Central memory CD4-positive, alpha-beta T cell (primary cell): ENCODE measurements at regions not wholly inside any gene's neighbourhood (a gene's known extent, or its start where the extent isn't known, plus 50 kb on each side); places are given as distances from the start of the nearest gene placed in this dataset.
"Not testable (repeated sequence)": the region's sequence is repeated elsewhere in the genome, so short reads cannot be mapped to it uniquely, and the experiment has no call there.

Experiments
- DNase-seq: peaks from one replicate; pipeline ENCODE4 v3.0.0; 2022

DNA sequence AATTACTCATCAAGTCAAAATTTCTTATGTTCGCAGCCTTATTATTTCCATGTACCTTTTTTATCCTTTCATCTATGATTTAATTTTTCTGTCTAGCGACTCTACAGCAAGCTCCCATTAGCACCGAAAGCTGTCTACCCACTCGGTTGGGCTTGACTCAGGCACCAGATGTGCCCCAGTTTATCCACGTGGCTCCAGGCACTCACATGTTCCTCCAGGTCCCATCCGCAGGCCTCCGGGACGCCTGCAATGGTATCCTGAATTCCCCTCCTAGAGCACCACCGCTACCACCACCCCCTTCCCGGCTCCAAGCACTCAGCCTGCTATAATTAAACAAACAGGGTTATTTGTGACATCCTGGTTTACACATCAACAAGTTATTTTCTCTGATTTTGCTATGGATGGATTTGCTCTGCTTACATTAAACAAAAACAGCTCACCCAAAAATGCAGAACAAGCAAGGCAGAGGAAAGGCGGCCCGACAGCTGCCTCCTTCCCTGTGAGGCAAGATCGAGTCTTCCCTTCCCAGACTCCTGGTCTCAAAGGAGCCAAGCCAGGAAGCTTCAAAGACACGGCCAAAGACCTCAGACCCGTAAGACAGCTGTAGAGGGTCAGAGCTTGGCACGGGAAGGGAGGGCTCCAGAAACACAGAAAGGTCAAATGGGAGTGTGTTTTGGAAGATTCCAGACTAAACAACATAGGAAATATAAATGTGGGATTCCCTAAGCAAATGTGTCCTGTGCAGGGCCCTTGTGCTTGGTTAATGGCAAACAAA is 253.8 kb downstream of the TTC8 start:
- no peak for DNase-seq

DNA sequence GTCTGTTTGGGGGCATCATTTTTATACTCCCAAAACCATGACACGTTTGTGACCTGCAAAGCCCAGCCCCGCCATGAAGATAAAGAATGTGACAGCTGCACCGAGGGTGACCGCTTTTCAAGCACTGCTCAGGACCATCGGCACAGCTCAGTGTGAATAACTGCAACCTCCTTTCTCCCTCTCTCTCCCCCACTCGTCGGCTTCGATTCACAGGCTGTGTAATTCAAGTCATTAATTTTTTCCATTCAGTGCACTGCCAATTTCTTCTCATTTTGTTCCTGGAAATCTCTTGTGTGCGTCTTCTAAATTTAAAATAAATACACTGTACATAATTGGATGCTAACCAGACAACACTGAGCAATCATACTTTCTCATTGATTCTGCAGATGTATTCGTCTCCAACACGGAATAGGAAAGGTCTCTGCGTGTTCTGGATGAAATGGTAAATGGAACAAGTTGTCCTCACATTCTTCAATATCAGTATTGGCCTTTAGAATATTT is 260.8 kb downstream of the TTC8 start:
- DNase-seq: no peak

DNA sequence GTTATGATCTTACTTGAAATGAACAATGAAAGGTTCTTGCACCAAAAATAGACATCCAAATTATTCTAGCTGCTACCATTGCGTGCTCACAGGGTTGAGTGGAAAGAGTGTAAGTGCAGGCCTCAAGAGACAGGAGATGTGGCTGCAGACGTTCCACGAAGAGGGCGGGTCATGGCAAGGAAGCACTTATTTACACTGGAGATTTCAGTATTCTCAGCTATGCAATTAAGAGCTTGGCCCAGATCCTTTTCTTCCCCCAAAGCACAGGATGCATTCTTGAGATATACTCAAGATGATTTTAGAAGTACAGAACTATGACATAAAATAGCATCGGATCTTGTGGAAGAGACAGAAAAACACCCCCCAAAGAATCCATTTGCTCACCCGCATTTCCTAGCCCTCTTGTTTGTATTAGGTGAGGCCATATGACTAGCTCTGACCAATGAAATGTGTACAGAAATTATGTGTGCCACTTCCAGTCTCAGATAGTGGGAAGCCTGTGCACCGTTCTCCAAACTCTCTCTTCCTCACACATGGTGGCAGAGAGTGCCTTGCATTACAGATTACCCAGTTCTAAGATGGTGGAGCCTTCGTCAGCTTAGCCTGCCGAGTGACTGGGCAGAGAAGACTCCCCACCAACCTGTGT is 261.4 kb downstream of the TTC8 start:
- no peak for DNase-seq

DNA sequence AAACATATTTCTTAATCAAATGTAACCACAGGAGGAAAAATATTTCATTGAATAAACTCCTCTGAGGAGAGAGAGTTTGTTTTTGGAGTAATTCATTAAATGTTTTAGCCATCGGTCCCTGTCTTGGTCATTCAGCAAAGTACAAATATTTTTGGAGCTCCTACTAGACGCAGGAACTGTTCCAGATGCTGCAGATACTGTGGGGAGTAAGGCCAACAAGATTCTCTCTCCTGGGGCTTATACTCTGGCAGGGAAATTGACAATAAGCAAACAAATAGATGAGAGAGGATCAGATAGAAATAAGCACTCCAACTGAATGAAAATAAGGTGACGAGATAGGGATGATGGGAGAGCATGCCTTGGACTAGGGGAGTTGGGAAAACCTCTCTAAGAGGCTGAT is 264.1 kb downstream of the TTC8 start:
- no peak for DNase-seq

DNA sequence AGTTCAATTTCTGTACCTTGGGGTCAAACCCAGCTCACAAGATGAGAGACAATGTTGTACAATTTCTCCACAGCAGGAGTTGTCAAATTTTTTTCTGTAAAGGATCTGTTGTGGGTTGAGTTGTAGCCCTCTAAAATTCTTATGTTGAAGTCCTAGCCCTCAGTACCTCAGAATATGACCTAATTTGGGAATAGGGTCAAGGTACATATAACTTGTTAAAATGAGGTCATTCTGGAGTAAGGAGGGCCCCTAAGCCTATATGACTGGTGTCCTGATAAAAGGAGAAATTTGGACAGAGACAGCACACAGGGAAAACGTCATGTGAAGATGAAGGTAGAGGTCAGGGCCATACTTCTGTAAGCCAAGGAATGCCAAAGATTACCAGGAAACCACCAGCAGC is 264.9 kb downstream of the TTC8 start:
- no peak for DNase-seq

DNA sequence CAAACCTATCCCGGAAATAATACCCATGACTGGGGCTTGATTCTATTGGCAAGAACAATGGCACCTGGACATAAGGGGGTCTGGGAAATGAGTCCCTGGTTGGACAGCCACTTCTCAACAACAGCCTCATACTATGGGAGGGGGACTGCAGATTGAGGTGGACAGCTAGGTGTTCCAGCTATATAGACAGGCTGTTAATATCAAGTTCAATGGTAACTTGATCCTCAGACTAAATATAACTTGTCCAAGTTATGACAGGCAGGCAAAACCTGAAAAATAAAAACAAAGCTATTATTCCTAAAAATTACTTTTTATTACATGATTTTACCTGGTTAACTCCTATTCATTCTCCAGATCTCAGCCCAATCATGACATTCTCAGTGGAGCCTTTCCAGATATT is 267.3 kb downstream of the TTC8 start:
- no peak for DNase-seq

DNA sequence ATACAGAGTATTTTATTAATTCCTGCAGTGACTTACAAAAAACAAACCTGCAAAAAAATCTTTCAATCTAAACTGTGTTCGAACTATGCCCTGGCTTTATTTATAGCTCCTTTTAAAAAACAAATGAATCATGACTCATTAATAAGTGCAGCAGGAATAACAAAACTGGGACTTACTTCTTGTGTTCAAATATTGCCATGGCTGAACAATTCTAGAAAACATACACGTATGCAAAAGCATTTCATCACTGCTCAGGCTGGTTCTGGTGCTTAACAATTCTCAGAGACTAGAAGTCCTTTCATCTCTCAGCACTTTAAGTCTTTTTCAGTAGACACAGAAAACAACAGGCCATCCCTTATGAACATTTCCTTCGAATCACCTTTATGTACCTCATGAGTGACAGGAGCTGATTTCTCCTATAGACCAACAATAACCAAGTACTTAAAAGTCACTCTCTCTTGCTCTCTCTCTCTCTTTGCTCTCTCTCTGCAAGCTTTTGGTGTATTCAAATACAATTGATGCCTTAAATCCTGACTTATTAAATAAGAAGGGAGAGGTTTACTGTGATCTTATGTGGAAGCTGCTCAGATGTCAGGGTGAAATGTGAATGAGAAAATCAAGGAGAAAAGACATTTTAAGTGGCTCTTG is 268.8 kb downstream of the TTC8 start:
- no peak for DNase-seq

DNA sequence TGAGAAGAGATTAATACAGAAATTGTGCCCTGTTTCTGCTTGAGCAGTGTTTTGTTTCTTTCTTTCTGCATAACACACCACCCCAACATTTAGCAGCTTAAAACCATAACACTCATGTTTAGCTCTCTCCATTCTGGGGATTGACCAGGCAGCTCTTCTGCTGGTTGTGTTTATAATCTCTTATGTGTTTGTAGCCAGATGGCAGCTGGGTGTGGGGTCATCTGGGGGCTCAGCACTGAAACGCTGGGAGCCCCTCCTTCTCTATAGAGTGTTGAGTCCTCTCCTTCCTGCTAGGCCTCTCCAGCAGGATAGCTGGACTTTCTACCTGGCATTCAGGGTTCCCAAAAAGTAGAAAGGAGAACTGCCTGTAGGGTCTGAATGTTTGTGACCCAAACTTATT is 270.6 kb downstream of the TTC8 start:
- no peak for DNase-seq

DNA sequence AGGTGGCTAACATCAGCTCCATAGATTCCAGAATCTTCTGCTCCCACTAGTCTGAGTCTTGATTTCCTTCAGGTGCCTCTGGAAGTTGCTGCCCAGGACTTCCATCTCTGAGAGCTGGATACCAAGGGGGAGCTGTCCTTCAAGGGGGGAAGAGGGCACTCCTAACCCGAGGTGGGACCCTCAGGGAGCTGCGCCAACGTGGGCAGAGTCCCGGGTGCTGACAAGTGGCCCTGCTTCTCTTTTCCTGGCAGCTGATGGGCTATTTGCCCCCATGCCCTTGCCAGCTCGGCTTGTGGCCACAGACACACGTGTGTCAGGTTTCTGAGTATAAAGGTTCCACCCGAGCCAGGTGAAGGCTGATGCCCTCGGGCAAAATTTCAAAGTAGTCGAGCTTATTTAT is 272.5 kb downstream of the TTC8 start:
- DNase-seq: no peak

DNA sequence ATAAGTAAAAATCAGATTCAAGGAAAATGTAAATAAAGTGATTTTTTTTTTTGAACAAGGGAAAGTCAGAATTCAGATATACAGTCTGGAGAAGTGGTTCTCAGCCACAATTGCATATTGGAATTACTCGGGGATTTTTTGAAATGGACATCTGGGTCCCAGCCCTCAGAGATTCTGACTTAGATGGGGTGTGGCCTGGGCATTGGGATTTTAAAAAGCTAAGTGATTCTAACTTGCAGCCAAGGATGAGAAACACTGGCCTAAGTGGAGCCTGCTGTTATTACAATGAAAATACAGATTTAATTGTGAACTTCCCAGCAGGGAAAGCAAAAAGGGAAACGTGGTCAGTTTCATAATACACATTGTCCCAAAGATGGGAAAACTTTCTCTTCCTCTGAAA is 273.8 kb downstream of the TTC8 start:
- no peak for DNase-seq

DNA sequence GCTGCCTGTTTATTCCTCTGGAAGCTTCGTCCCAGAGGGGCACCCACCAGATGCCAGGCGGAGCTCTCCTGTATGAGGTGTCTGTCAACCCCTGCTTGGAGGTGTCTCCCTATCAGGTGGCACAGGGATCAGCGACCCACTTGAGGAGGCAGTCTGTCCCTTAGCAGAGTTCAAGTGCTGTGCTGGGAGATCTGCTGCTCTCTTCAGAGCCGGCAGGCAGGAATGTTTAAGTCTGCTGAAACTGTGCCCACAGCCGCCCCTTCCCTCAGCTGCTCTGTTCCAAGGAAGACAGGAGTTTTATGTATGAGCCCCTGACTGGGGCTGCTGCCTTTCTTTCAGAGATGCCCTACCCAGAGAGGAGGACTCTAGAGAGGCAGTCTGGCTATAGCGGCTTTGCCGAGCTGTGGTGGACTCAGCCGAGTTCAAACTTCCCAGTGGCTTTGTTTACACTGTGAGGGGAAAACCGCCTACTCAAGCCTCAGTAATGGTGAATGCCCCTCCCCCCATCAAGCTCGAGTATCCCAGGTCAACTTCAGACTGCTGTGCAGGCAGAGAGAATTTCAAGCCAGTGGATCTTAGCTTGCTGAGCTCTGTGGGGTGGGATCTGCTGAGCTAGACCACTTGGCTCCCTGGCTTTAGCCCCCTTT is 279.8 kb downstream of the TTC8 start:
- not testable (repeated sequence) for DNase-seq

DNA sequence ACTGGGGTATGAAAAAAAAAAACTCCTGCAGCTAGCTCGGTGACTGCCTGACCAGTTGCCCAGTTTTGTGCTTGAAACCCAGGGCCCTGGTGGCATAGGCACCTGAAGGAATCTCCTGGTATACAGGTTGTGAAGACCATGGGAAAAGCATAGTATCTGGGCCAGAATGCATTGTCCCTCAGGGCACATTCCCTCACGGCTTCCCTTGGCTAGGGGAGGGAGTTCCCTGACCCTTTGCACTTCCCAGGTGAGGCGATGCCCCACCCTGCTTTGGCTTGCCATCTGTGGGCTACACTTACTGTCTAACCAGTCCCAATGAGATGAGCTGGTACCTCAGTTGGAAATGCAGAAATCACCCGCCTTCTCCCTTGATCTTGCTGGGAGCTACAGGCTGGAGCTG is 280.4 kb downstream of the TTC8 start:
- DNase-seq: not testable (repeated sequence)
